ENCODE measurements at regions not wholly inside any gene's neighbourhood (a gene's known extent, or its start where the extent isn't known, plus 50 kb on each side); places are given as distances from the start of the nearest gene placed in this dataset.

- Mint-ChIP-seq H3K27me3 (no peaks in the 10 kb centered on the region), H3K4me3 (no peak overlapping the region), H3K36me3 (no peaks in the 10 kb centered on the region), H3K9me3 (peaks cover 0 to 4% (median 0%) of the 10 kb centered on the region in 11 donors), H3K4me1 (no peaks in the 10 kb centered on the region), H3K27ac (no peak overlapping the region)
- CTCF ChIA-PET, result no interaction called here
- no peak overlapping the region for H3K4me3 ChIP-seq (ENCODE audit: low read length)
- no peak for DNase-seq
- no peak overlapping the region for H3K27ac ChIP-seq (ENCODE audit: low read depth, low read length)
- no peaks in the 10 kb centered on the region for H3K36me3 ChIP-seq (ENCODE audit: control insufficient read depth in 2 of 3, insufficient read depth in 3 of 3, low read length in 3 of 3)
- intact Hi-C loops (cut with micrococcal nuclease), result no loop called here
- H3K9me3 ChIP-seq (ENCODE audit: control insufficient read depth in 2 of 3, low read length in 3 of 3), result no peaks in the 10 kb centered on the region
- ATAC-seq, result no peak
- POLR2A ChIA-PET, result no interaction called here
- H3K27me3 ChIP-seq (ENCODE audit: control insufficient read depth in 2 of 2, insufficient read depth in 2 of 2, low read length in 2 of 2), result no peaks in the 10 kb centered on the region
- no peaks in the 10 kb centered on the region for H3K4me1 ChIP-seq (ENCODE audit: control insufficient read depth in 2 of 2, insufficient read depth in 2 of 2, low read length in 2 of 2)
Measured at GRCh38 chr5:124808842-124809268, 62.4 kb upstream of the ZNF608 start.

DNA sequence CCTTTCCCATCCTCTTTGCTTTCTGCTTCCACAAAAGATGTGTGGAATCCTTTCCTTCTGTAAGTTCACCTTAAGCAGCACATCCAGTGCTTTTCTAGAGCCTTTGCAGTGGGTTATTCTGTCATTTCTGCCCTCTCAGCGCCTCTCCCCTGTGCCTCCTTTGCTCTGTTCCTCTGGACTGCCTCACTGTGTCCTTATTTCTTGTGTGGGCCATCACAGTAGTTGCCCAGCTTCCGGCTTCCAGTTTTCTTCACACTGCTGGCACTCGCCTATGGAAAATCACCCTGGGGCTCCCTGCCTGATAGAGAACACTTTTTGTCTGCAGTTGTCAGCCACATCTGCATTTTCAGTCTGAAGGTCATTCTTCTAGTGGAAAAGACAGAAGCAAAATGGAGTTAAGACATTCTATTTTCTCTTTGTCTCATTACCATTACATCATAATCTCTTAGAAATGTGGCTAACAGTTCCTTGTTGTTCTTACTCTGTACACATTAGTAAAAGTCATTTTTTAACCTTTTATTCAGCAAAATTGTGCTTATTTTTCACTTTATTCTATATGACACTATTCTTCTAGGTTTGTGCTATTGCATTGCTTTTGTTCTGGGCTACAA, 64.1 kb upstream of the ZNF608 start:
- H3K27me3 Mint-ChIP-seq, result no peaks in the 10 kb centered on the region
- intact Hi-C loops (cut with micrococcal nuclease), result no loop called here
- ATAC-seq, result no peak
- no peak overlapping the region for H3K4me3 Mint-ChIP-seq
- no peaks in the 10 kb centered on the region for H3K36me3 ChIP-seq (ENCODE audit: control insufficient read depth in 2 of 3, insufficient read depth in 3 of 3, low read length in 3 of 3)
- H3K9me3 Mint-ChIP-seq, result peaks cover 0 to 4% (median 0%) of the 10 kb centered on the region in 11 donors
- H3K9me3 ChIP-seq (ENCODE audit: control insufficient read depth in 2 of 3, low read length in 3 of 3), result no peaks in the 10 kb centered on the region
- ChIA-PET POLR2A (no interaction called here), CTCF (no interaction called here)
- no peak overlapping the region for H3K4me3 ChIP-seq (ENCODE audit: low read length)
- no peak overlapping the region for H3K27ac ChIP-seq (ENCODE audit: low read depth, low read length)
- no peak overlapping the region for H3K27ac Mint-ChIP-seq
- no peak for DNase-seq
- H3K4me1 Mint-ChIP-seq, result no peaks in the 10 kb centered on the region
- no peaks in the 10 kb centered on the region for H3K27me3 ChIP-seq (ENCODE audit: control insufficient read depth in 2 of 2, insufficient read depth in 2 of 2, low read length in 2 of 2)
- no peaks in the 10 kb centered on the region for H3K4me1 ChIP-seq (ENCODE audit: control insufficient read depth in 2 of 2, insufficient read depth in 2 of 2, low read length in 2 of 2)
- no peaks in the 10 kb centered on the region for H3K36me3 Mint-ChIP-seq

DNA sequence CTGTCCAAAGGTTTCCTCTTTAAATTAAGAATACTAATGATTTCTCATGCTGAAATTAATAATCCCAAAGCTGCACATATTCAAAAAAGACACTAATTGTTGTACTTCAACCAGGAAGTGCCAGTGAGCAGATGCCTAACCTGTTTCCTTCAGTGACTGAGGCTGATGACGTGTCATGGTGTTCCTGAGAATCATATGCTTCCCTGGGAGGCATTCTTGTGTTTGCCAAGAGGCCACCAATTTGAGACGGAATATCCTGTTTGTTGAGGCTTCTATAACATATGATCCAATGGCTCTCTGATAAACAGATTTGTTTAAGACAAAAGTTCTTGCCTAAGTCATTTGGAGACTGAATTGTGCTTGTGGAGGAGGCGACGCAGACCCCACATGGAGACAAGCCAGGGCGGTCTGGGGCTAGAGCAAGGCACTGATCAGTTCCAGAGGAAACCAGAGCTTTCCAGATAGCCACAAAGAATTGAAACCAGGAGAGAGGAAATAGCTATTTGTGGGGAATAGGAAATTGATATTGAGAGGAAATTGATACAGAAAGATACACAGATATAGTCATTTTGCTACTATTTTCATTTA, 66.4 kb upstream of the ZNF608 start:
- Histone ChIP-seq H3K4me3 (ENCODE audit: low read length) (no peak overlapping the region), H3K27ac (ENCODE audit: low read depth, low read length) (no peak overlapping the region), H3K27me3 (ENCODE audit: control insufficient read depth in 2 of 2, insufficient read depth in 2 of 2, low read length in 2 of 2) (no peaks in the 10 kb centered on the region), H3K9me3 (ENCODE audit: control insufficient read depth in 2 of 3, low read length in 3 of 3) (no peaks in the 10 kb centered on the region), H3K36me3 (ENCODE audit: control insufficient read depth in 2 of 3, insufficient read depth in 3 of 3, low read length in 3 of 3) (no peaks in the 10 kb centered on the region), H3K4me1 (ENCODE audit: control insufficient read depth in 2 of 2, insufficient read depth in 2 of 2, low read length in 2 of 2) (no peaks in the 10 kb centered on the region)
- Mint-ChIP-seq H3K27ac (no peak overlapping the region), H3K4me3 (no peak overlapping the region), H3K4me1 (no peaks in the 10 kb centered on the region), H3K9me3 (peaks cover 0 to 4% (median 0%) of the 10 kb centered on the region in 11 donors), H3K36me3 (no peaks in the 10 kb centered on the region), H3K27me3 (no peaks in the 10 kb centered on the region)
- POLR2A ChIA-PET, result no interaction called here
- DNase-seq (no peak), ATAC-seq (no peak)
- CTCF ChIA-PET, result no interaction called here
- intact Hi-C loops (cut with micrococcal nuclease), result no loop called here

GRCh38 chr5:124816381-124816780, 69.9 kb upstream of the ZNF608 start:
- no peak overlapping the region for H3K4me3 ChIP-seq (ENCODE audit: low read length)
- H3K27me3 Mint-ChIP-seq, result no peaks in the 10 kb centered on the region
- no peaks in the 10 kb centered on the region for H3K36me3 Mint-ChIP-seq
- no peaks in the 10 kb centered on the region for H3K9me3 ChIP-seq (ENCODE audit: control insufficient read depth in 2 of 3, low read length in 3 of 3)
- no peaks in the 10 kb centered on the region for H3K4me1 Mint-ChIP-seq
- no peak overlapping the region for H3K4me3 Mint-ChIP-seq
- no peak for DNase-seq
- no peak overlapping the region for H3K27ac ChIP-seq (ENCODE audit: low read depth, low read length)
- intact Hi-C loops (cut with micrococcal nuclease), result no loop called here
- ChIA-PET CTCF (no interaction called here), POLR2A (no interaction called here)
- no peak overlapping the region for H3K27ac Mint-ChIP-seq
- no peak for ATAC-seq
- no peaks in the 10 kb centered on the region for H3K4me1 ChIP-seq (ENCODE audit: control insufficient read depth in 2 of 2, insufficient read depth in 2 of 2, low read length in 2 of 2)
- H3K27me3 ChIP-seq (ENCODE audit: control insufficient read depth in 2 of 2, insufficient read depth in 2 of 2, low read length in 2 of 2), result no peaks in the 10 kb centered on the region
- H3K36me3 ChIP-seq (ENCODE audit: control insufficient read depth in 2 of 3, insufficient read depth in 3 of 3, low read length in 3 of 3), result no peaks in the 10 kb centered on the region
- peaks cover 0 to 4% (median 0%) of the 10 kb centered on the region in 11 donors for H3K9me3 Mint-ChIP-seq

- H3K4me1 Mint-ChIP-seq, result no peaks in the 10 kb centered on the region
- peaks cover 0 to 3% (median 0%) of the 10 kb centered on the region in 11 donors for H3K9me3 Mint-ChIP-seq
- no peak overlapping the region for H3K4me3 Mint-ChIP-seq
- ATAC-seq, result no peak
- POLR2A ChIA-PET, result no interaction called here
- CTCF ChIA-PET, result no interaction called here
- H3K27me3 Mint-ChIP-seq, result no peaks in the 10 kb centered on the region
- Histone ChIP-seq H3K27ac (ENCODE audit: low read depth, low read length) (no peak overlapping the region), H3K4me1 (ENCODE audit: control insufficient read depth in 2 of 2, insufficient read depth in 2 of 2, low read length in 2 of 2) (no peaks in the 10 kb centered on the region), H3K36me3 (ENCODE audit: control insufficient read depth in 2 of 3, insufficient read depth in 3 of 3, low read length in 3 of 3) (no peaks in the 10 kb centered on the region), H3K9me3 (ENCODE audit: control insufficient read depth in 2 of 3, low read length in 3 of 3) (no peaks in the 10 kb centered on the region), H3K4me3 (ENCODE audit: low read length) (no peak overlapping the region), H3K27me3 (ENCODE audit: control insufficient read depth in 2 of 2, insufficient read depth in 2 of 2, low read length in 2 of 2) (no peaks in the 10 kb centered on the region)
- no peak overlapping the region for H3K27ac Mint-ChIP-seq
- no peak for DNase-seq
- intact Hi-C loops (cut with micrococcal nuclease), result no loop called here
- no peaks in the 10 kb centered on the region for H3K36me3 Mint-ChIP-seq
Measured at GRCh38 chr5:124819201-124819600, 72.8 kb upstream of the ZNF608 start.

DNA sequence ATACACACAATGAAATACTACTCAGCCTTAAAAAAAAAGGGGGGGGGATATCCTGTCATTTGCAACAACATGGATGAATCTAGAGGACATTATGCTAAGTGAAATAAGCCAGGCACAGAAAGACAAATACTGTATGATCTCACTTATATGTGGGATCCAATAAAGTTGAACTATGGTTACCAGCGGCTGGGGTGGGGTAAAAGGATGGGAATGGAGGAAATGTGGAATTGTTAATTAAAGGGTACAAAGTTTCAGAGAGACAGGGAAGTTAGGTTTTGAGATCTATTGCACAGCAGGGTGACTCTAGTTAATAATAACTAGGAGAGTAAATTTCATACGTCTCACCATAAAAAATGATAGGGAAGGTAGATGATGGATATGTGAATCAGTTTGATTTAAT, 76.2 kb upstream of the ZNF608 start:
- Histone ChIP-seq H3K36me3 (ENCODE audit: control insufficient read depth in 2 of 3, insufficient read depth in 3 of 3, low read length in 3 of 3) (no peaks in the 10 kb centered on the region), H3K4me1 (ENCODE audit: control insufficient read depth in 2 of 2, insufficient read depth in 2 of 2, low read length in 2 of 2) (no peaks in the 10 kb centered on the region), H3K27me3 (ENCODE audit: control insufficient read depth in 2 of 2, insufficient read depth in 2 of 2, low read length in 2 of 2) (no peaks in the 10 kb centered on the region), H3K27ac (ENCODE audit: low read depth, low read length) (no peak overlapping the region), H3K4me3 (ENCODE audit: low read length) (no peak overlapping the region), H3K9me3 (ENCODE audit: control insufficient read depth in 2 of 3, low read length in 3 of 3) (no peaks in the 10 kb centered on the region)
- H3K27me3 Mint-ChIP-seq, result peaks cover 0 to 4% (median 0%) of the 10 kb centered on the region in 5 donors
- ATAC-seq (no peak), DNase-seq (no peak)
- H3K27ac Mint-ChIP-seq, result no peak overlapping the region
- no peak overlapping the region for H3K4me3 Mint-ChIP-seq
- ChIA-PET CTCF (no interaction called here), POLR2A (no interaction called here)
- intact Hi-C loops (cut with micrococcal nuclease), result no loop called here
- H3K9me3 Mint-ChIP-seq, result peaks cover 0 to 3% (median 0%) of the 10 kb centered on the region in 11 donors
- H3K36me3 Mint-ChIP-seq, result no peaks in the 10 kb centered on the region
- peaks cover 0 to 2% (median 0%) of the 10 kb centered on the region in 7 donors for H3K4me1 Mint-ChIP-seq

- Histone ChIP-seq H3K27ac (ENCODE audit: low read depth, low read length) (no peak overlapping the region), H3K36me3 (ENCODE audit: control insufficient read depth in 2 of 3, insufficient read depth in 3 of 3, low read length in 3 of 3) (no peaks in the 10 kb centered on the region), H3K27me3 (ENCODE audit: control insufficient read depth in 2 of 2, insufficient read depth in 2 of 2, low read length in 2 of 2) (no peaks in the 10 kb centered on the region), H3K9me3 (ENCODE audit: control insufficient read depth in 2 of 3, low read length in 3 of 3) (no peaks in the 10 kb centered on the region), H3K4me1 (ENCODE audit: control insufficient read depth in 2 of 2, insufficient read depth in 2 of 2, low read length in 2 of 2) (no peaks in the 10 kb centered on the region), H3K4me3 (ENCODE audit: low read length) (no peak overlapping the region)
- ATAC-seq (no peak), DNase-seq (no peak)
- ChIA-PET POLR2A (no interaction called here), CTCF (no interaction called here)
- Mint-ChIP-seq H3K4me3 (no peak overlapping the region), H3K4me1 (peaks cover 0 to 2% (median 0%) of the 10 kb centered on the region in 7 donors), H3K36me3 (no peaks in the 10 kb centered on the region), H3K27me3 (peaks cover 0 to 4% (median 0%) of the 10 kb centered on the region in 5 donors), H3K9me3 (peaks cover 0 to 3% (median 0%) of the 10 kb centered on the region in 11 donors), H3K27ac (no peak overlapping the region)
- intact Hi-C loops (cut with micrococcal nuclease), result no loop called here
Measured at GRCh38 chr5:124823380-124823779, 76.9 kb upstream of the ZNF608 start.

Measured in naive thymus-derived CD4-positive, alpha-beta T cell (primary cell).